HepG2 (cell line): ENCODE measurements at regions not wholly inside any gene's neighbourhood (a gene's known extent, or its start where the extent isn't known, plus 50 kb on each side); places are given as distances from the start of the nearest gene placed in this dataset.

Experiments
- ATAC-seq: fragments of 200-7000 bp; cut with Tn5 transposase; 3 replicates; pipeline ENCODE4 v1.9.1; 2020; ENCODE audit warnings: mild to moderate bottlenecking, moderate library complexity
- BruUV-seq: library from RNA; stranded (reverse); fragments of 400-500 nt; replicated peaks from 2 replicates; lab custom pipeline; 2021; lab: Mats Ljungman, UMichigan
- CTCF ChIA-PET: fragments of 300-600 bp; formaldehyde crosslinking; extraction: SDS; loops from one replicate; lab custom pipeline; 2021; ENCODE audit warnings: low total read pairs, inconsistent platforms, low intra/inter-chr PET ratio; lab: Yijun Ruan, JAX
- POLR2A ChIA-PET: fragments of 350-600 bp; sonication (Branson Sonifier 250); formaldehyde crosslinking; loops from one replicate; lab custom pipeline; 2020; ENCODE audit warnings: antibody characterized with exemption, inconsistent platforms; lab: Yijun Ruan, JAX
- DNase-seq: peaks from one replicate; pipeline ENCODE4 v3.0.0-alpha.2; 2015; ENCODE audit warnings: low spot score
- FAIRE-seq: peaks from 3 replicates; lab custom pipeline; 2011; peaks lifted over from hg19 to GRCh38; lab: Jason Lieb, UNC
- H2AFZ ChIP-seq: one replicate; pipeline ENCODE4 v1.6.1; 2011; ENCODE audit warnings: low read length, inconsistent platforms
- H3K27ac ChIP-seq: fragments of 300-600 bp; 3 replicates; pipeline ENCODE4 v1.8.0; 2011; ENCODE audit warnings: mixed run types, mild to moderate bottlenecking, mixed read lengths, low read length, inconsistent platforms; ENCODE audit not compliant: insufficient read depth; ENCODE audit errors: extremely low read length
- H3K27me3 ChIP-seq, 2 experiments: fragments of 200-600 bp in 1 of 2; 2 replicates in 1 of 2; 3 replicates in 1 of 2; pipeline versions ENCODE4 v1.6.0 to v1.8.0; 2011; ENCODE audit warnings: low read length in 2 of 2, mild to moderate bottlenecking in 2 of 2, moderate library complexity in 2 of 2, inconsistent platforms in 1 of 2; ENCODE audit not compliant: insufficient read depth in 2 of 2, control insufficient read depth in 1 of 2
- H3K36me3 ChIP-seq, 2 experiments: fragments of 200-600 bp in 1 of 2; replicated peaks in 1 of 2; 2 replicates in 1 of 2; 3 replicates in 1 of 2; pipeline versions ENCODE4 v1.5.1 to v1.8.0; 2011; ENCODE audit warnings: low read length in 2 of 2, inconsistent platforms in 1 of 2; ENCODE audit not compliant: insufficient read depth in 2 of 2, control insufficient read depth in 1 of 2
- H3K4me1 ChIP-seq: 2 replicates; pipeline ENCODE4 v1.5.1; 2012; ENCODE audit warnings: low read length, inconsistent platforms; ENCODE audit not compliant: insufficient read depth
- H3K4me2 ChIP-seq: 2 replicates; pipeline ENCODE4 v1.6.0; 2011; ENCODE audit warnings: low read depth, low read length, inconsistent platforms
- H3K4me3 ChIP-seq, 3 experiments: fragments of 200-600 bp in 1 of 3; sonication (generic), shearing (Covaris generic) in 1 of 3; replicated peaks in 1 of 3; 2 replicates each; pipeline ENCODE4 v1.5.1; 2011 to 2016; ENCODE audit warnings: low read length in 3 of 3, inconsistent platforms in 2 of 3, low read depth in 2 of 3, mild to moderate bottlenecking in 2 of 3, control low read depth in 1 of 3, mixed read lengths in 1 of 3; ENCODE audit not compliant: insufficient read depth in 1 of 3
- H3K79me2 ChIP-seq: one replicate; pipeline ENCODE4 v1.6.1; 2011; ENCODE audit warnings: low read length, inconsistent platforms; ENCODE audit not compliant: insufficient read depth
- H3K9ac ChIP-seq: 2 replicates; pipeline ENCODE4 v1.6.0; 2011; ENCODE audit warnings: mild to moderate bottlenecking, low read depth, low read length, inconsistent platforms; ENCODE audit not compliant: insufficient read depth
- H3K9me3 ChIP-seq: 2 replicates; pipeline ENCODE4 v1.5.1; 2012; ENCODE audit warnings: mild to moderate bottlenecking, low read length
- H4K20me1 ChIP-seq: 2 replicates; pipeline ENCODE4 v1.6.0; 2011; ENCODE audit warnings: inconsistent platforms, mild to moderate bottlenecking, low read length, moderate library complexity; ENCODE audit not compliant: insufficient read depth
- HNRNPLL ChIP-seq: fragments of 200-400 bp; formaldehyde crosslinking; IDR thresholded peaks from 2 replicates; pipeline ENCODE4 v1.6.1; 2017; ENCODE audit warnings: mild to moderate bottlenecking, low read depth, low read length; ENCODE audit not compliant: poor library complexity, severe bottlenecking
- ZSCAN30 ChIP-seq: sonication (generic); formaldehyde crosslinking; IDR thresholded peaks from 2 replicates; pipeline ENCODE4 v1.5.0; 2020; ENCODE audit warnings: mild to moderate bottlenecking, missing genetic modification reagents
- WGBS: methylation state at CpG from one replicate; pipeline ENCODE4 v1.1.6; 2017; ENCODE audit warnings: low lambda C conversion rate; 5-methylcytosine and 5-hydroxymethylcytosine counted together
- in situ Hi-C: cut with HindIII; loops from 2 replicates; pipeline ENCODE4 v1.10.0; 2017; ENCODE audit warnings: low pct_unique_long_range_greater_than_20kb; ENCODE audit not compliant: extremely low pct_ligation_motif_present
- intact Hi-C: fragments of 100-400 bp; cut with micrococcal nuclease; formaldehyde crosslinking; loops from one replicate; pipeline ENCODE4 v1.10.0; 2022; ENCODE audit not compliant: unreplicated experiment
- TF ChIP-seq, protein P1 (sequence below): sonication (generic); formaldehyde crosslinking; IDR thresholded peaks from 2 replicates; pipeline ENCODE4 v1.9.0; 2021; ENCODE audit warnings: mild to moderate bottlenecking, missing genetic modification reagents

DNA sequence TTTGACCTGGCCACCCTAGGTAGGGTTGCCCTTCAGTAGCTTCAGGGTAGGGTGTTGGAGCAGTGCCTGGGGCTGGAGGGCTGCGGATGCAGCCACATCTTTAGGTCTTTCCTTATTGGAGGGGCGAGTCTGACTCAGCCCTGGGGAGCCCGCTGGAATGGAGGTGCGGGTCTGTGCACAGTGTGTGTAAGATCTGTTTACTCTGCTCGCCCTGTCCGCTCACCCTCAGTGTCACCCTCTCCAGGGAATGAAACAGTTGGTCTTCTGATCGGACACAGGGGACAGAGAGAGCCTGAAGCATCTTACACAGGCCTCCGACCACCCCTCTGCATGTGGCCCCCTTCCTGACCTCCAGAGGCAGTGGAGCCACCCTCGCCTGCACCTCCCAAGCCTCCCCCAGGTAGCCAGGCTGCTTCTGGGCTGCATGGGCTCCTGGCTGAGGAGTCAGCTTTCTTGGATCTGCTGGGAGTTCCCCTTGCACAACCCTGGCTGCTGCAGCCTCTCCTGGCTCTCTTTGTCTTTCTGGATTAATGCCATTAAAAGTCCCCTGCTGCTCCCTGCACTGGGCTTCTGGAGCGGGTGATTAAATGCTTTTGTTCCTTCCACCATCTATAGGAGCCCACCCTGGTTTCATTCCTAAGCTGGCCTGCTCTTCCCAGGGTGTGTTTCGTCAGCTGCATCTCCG lies 82.6 kb downstream of the ASB1 start (continued):
- TF ChIP-seq, protein P1, sequence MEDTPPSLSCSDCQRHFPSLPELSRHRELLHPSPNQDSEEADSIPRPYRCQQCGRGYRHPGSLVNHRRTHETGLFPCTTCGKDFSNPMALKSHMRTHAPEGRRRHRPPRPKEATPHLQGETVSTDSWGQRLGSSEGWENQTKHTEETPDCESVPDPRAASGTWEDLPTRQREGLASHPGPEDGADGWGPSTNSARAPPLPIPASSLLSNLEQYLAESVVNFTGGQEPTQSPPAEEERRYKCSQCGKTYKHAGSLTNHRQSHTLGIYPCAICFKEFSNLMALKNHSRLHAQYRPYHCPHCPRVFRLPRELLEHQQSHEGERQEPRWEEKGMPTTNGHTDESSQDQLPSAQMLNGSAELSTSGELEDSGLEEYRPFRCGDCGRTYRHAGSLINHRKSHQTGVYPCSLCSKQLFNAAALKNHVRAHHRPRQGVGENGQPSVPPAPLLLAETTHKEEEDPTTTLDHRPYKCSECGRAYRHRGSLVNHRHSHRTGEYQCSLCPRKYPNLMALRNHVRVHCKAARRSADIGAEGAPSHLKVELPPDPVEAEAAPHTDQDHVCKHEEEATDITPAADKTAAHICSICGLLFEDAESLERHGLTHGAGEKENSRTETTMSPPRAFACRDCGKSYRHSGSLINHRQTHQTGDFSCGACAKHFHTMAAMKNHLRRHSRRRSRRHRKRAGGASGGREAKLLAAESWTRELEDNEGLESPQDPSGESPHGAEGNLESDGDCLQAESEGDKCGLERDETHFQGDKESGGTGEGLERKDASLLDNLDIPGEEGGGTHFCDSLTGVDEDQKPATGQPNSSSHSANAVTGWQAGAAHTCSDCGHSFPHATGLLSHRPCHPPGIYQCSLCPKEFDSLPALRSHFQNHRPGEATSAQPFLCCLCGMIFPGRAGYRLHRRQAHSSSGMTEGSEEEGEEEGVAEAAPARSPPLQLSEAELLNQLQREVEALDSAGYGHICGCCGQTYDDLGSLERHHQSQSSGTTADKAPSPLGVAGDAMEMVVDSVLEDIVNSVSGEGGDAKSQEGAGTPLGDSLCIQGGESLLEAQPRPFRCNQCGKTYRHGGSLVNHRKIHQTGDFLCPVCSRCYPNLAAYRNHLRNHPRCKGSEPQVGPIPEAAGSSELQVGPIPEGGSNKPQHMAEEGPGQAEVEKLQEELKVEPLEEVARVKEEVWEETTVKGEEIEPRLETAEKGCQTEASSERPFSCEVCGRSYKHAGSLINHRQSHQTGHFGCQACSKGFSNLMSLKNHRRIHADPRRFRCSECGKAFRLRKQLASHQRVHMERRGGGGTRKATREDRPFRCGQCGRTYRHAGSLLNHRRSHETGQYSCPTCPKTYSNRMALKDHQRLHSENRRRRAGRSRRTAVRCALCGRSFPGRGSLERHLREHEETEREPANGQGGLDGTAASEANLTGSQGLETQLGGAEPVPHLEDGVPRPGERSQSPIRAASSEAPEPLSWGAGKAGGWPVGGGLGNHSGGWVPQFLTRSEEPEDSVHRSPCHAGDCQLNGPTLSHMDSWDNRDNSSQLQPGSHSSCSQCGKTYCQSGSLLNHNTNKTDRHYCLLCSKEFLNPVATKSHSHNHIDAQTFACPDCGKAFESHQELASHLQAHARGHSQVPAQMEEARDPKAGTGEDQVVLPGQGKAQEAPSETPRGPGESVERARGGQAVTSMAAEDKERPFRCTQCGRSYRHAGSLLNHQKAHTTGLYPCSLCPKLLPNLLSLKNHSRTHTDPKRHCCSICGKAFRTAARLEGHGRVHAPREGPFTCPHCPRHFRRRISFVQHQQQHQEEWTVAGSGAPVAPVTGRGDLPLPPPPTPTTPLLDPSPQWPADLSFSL: no peak

DNA sequence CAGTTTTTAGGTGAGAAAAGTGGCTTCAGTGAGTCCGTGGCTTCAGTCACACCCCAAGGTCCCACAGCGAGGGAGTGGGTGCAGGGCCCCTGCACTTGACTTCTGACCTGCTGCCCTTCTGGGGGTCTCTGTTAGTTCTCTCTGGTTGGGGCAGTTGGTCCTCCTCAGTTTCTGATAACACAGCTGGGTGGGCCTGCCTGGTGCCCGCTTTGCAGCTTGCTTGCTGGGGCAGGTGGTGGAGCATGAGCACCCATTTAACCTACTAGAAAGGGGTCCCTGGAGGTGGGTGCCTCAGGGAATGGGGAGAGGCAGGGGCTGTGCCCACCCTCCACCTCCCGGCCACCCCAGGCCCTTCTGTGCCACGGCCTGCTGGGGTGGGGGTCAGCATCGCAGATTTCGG lies 83.2 kb downstream of the ASB1 start:
- no peak overlapping the region for H3K27ac ChIP-seq
- ATAC-seq (no peak), DNase-seq (no peak), FAIRE-seq (no peak)
- no peaks in the 10 kb centered on the region for H3K79me2 ChIP-seq
- no peaks in the 10 kb centered on the region for H4K20me1 ChIP-seq
- H3K4me1 ChIP-seq: peaks cover 41% of the 10 kb centered on the region
- POLR2A ChIA-PET: no interaction called here
- H3K4me3 ChIP-seq: no peak overlapping the region
- no peaks in the 10 kb centered on the region for H3K36me3 ChIP-seq
- no peaks in the 10 kb centered on the region for H3K27me3 ChIP-seq
- no peak overlapping the region for H3K9ac ChIP-seq
- H3K9me3 ChIP-seq: no peaks in the 10 kb centered on the region
- CTCF ChIA-PET: no interaction called here
- BruUV-seq: no TSS peak
- intact Hi-C loops (no loop called here), in situ Hi-C loops (no loop called here)
- no peak overlapping the region for H2AFZ ChIP-seq
- whole genome bisulfite sequencing: 77% methylated on average over 6 of the region's 7 CpGs
- H3K4me2 ChIP-seq: no peak overlapping the region
- no peak for TF ChIP-seq ZSCAN30 (CRISPR knock-in tag)
- peak; percentile 13 for TF ChIP-seq HNRNPLL
